GM10266 (cell line): ENCODE measurements at regions not wholly inside any gene's neighbourhood (a gene's known extent, or its start where the extent isn't known, plus 50 kb on each side); places are given as distances from the start of the nearest gene placed in this dataset.

ENCODE experiments used
- DNase-seq: peaks from one replicate; pipeline ENCODE4 v3.0.0; 2012; ENCODE audit errors: extremely low spot score
- TF ChIP-seq, protein P1 (sequence below): IDR thresholded peaks from 2 replicates; pipeline ENCODE4 v1.5.1; 2012; ENCODE audit warnings: mild to moderate bottlenecking, low read depth; ENCODE audit not compliant: control insufficient read depth, insufficient read depth; ENCODE audit errors: missing control alignments

GRCh38 chr12:114741940-114742339 is 58.0 kb upstream of the TBX3 start:
- DNase-seq = no peak
- TF ChIP-seq, protein P1, sequence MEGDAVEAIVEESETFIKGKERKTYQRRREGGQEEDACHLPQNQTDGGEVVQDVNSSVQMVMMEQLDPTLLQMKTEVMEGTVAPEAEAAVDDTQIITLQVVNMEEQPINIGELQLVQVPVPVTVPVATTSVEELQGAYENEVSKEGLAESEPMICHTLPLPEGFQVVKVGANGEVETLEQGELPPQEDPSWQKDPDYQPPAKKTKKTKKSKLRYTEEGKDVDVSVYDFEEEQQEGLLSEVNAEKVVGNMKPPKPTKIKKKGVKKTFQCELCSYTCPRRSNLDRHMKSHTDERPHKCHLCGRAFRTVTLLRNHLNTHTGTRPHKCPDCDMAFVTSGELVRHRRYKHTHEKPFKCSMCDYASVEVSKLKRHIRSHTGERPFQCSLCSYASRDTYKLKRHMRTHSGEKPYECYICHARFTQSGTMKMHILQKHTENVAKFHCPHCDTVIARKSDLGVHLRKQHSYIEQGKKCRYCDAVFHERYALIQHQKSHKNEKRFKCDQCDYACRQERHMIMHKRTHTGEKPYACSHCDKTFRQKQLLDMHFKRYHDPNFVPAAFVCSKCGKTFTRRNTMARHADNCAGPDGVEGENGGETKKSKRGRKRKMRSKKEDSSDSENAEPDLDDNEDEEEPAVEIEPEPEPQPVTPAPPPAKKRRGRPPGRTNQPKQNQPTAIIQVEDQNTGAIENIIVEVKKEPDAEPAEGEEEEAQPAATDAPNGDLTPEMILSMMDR = no peak

DNA sequence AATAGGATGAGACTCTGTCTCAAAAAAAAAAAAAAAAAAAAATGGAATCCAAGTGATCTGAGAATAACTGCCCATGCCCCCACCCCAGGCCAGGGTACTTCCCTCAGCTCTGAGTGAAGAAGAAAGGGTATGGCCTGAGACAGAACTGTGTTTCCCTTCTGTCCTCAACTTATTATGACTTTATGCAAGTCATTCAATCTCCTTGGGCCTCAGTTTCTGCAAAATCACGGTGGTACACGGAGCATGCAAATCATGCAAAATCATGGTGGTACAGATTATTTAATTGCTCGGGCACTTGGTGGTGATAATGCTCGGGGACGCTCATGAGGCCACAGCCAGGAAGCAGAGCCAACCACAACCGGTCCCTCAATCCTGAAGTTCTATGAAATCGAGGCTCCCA is 56.5 kb upstream of the TBX3 start:
- TF ChIP-seq, protein P1 = no peak
- DNase-seq = no peak

GRCh38 chr12:114738460-114739184 is 54.6 kb upstream of the TBX3 start:
- no peak for DNase-seq
- TF ChIP-seq, protein P1 = no peak

DNA sequence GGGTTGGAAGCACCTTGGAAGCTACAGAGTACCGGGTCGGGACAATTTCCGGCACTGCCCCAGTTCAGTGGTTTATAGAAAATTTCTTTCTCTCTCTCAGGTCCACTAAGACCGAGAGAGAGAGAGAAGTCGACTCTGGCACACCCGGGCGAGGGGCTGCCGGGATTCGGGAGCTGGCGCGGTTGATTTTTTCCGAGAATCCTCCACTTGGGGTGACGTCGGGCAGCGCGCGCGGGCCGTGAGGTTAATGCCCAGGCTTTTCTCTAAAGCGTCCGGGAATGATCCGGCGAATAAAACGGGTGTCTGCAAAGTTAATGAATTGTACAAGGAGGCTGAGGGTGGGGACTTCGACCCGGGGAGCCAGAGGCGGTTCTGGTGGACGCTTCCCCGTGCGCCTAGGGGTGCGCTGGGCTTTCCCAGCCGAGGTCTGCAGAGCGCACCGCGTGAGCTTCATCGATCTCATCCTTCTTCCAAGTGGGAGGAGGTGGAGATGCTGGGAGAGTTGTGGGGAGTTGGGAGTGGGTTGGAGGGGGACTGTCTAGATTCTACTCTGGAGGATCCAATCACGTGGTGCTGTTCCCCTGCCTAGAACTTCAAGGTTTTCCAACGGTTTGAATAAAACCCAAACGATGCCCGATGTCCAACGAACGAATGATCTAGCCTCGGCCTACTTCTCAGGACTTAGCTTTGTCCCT is 51.9 kb upstream of the TBX3 start:
- TF ChIP-seq, protein P1 = no peak
- DNase-seq = no peak

- TF ChIP-seq, protein P1 = no peak
- no peak for DNase-seq
Measured at GRCh38 chr12:114735011-114735410, 51.0 kb upstream of the TBX3 start.

- TF ChIP-seq, protein P1 = no peak
- no peak for DNase-seq
Measured at GRCh38 chr12:114733919-114734318, 49.9 kb upstream of the TBX3 start.
